Memory B cell (primary cell): ENCODE measurements at regions not wholly inside any gene's neighbourhood (a gene's known extent, or its start where the extent isn't known, plus 50 kb on each side); places are given as distances from the start of the nearest gene placed in this dataset.
"Not testable (repeated sequence)": the region's sequence is repeated elsewhere in the genome, so short reads cannot be mapped to it uniquely, and the experiment has no call there.

Experiments
- ATAC-seq: fragments of 150-1000 bp; cut with Tn5 transposase; 2 replicates; pipeline ENCODE4 v1.10.0; 2021; ENCODE audit warnings: low read depth, mild to moderate bottlenecking, moderate library complexity
- DNase-seq, 2 donors: peaks; one replicate each; pipeline ENCODE4 v3.0.0; 2022; ENCODE audit warnings: low spot score in 2 of 2
- H3K27ac Mint-ChIP-seq: one replicate; pipeline ENCODE4 v1.8.0; 2022; ENCODE audit warnings: mild to moderate bottlenecking, moderate library complexity, mixed read lengths
- H3K27me3 Mint-ChIP-seq: one replicate; pipeline ENCODE4 v1.8.0; 2022; ENCODE audit warnings: mixed read lengths
- H3K36me3 Mint-ChIP-seq: one replicate; pipeline ENCODE4 v1.8.0; 2022; ENCODE audit warnings: mild to moderate bottlenecking, mixed read lengths
- H3K4me1 Mint-ChIP-seq: one replicate; pipeline ENCODE4 v1.8.0; 2022; ENCODE audit warnings: mixed read lengths
- H3K4me3 Mint-ChIP-seq: one replicate; pipeline ENCODE4 v1.8.0; 2022; ENCODE audit warnings: mild to moderate bottlenecking, moderate library complexity, mixed read lengths
- H3K9me3 Mint-ChIP-seq: one replicate; pipeline ENCODE4 v1.8.0; 2022; ENCODE audit warnings: mixed read lengths

DNA sequence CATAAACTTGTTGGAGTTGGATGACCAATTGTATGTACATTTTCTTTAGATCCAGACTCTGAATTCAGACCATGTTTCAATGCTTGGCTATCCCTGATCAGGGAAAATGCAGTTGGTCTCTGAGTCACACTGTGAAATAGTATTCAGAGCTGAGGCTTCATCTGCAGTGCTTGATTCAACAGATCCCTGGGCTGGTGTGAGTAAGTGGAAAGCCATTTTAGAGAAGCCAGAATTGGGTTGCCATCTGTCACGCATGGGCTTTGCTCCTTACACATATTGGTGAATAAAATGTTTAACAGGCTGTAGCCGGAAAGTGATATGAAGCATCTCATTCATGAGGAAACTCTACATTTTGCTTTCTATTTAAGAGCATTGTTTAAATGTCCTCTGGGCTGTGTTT lies 50.0 kb upstream of the ACYP2 start:
- peaks cover 12% of the 10 kb centered on the region for H3K4me1 Mint-ChIP-seq
- H3K9me3 Mint-ChIP-seq = no peaks in the 10 kb centered on the region
- ATAC-seq (no peak), DNase-seq (no peak)
- no peak overlapping the region for H3K4me3 Mint-ChIP-seq
- H3K27ac Mint-ChIP-seq = no peak overlapping the region
- H3K36me3 Mint-ChIP-seq = peaks cover 7% of the 10 kb centered on the region
- H3K27me3 Mint-ChIP-seq = no peaks in the 10 kb centered on the region

DNA sequence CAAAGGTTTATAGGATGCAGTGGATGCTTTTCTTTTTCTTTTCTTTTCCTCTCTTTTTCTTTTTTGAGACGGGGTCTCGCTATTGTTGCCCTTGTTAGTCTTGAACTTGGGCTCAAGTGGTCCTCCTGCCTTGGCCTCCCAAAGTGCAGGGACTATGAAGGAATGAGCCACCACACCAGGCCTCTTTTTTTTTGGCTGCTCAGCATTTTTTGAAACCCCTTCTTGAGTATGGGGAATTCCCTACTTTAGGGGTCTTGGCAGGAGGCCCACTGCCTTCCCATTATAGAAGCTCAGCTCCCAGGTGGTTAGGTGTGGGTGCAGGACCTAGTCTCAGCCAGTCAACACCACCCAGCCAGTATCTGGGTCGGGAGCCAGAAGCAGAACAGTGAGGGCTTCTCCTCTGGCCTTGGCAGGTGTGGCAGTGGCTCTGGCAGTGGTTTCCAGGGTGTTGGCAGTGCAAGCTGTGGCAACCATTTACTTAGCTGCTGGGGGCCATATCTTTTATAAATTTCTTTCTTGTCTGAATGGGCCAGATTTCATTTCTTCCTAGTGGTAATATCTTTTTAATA lies 51.4 kb upstream of the ACYP2 start:
- H3K9me3 Mint-ChIP-seq = peaks cover 2% of the 10 kb centered on the region
- no peak for DNase-seq
- no peak overlapping the region for H3K27ac Mint-ChIP-seq
- peaks cover 11% of the 10 kb centered on the region for H3K36me3 Mint-ChIP-seq
- peaks cover 13% of the 10 kb centered on the region for H3K4me1 Mint-ChIP-seq
- no peak for ATAC-seq
- H3K27me3 Mint-ChIP-seq = no peaks in the 10 kb centered on the region
- no peak overlapping the region for H3K4me3 Mint-ChIP-seq

DNA sequence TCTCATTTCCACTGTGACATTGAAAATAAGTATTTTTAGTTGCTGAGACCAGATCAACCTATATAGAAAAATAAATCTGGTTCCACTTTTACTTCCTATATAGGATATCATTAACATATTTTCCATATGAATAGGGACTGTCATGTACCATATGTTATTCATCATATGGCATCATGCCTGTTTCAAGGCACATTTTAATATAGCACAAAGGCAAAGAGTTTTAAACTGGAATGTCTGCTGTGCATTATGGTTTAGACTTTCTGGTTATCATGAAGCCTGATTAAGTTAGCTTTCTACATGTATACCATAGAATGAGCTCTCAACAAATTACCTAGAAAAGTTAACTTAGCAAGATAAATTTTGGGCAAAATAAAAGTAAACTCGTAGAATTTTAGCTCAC lies 53.0 kb upstream of the ACYP2 start:
- Mint-ChIP-seq H3K27ac (no peak overlapping the region), H3K36me3 (peaks cover 13% of the 10 kb centered on the region)

DNA sequence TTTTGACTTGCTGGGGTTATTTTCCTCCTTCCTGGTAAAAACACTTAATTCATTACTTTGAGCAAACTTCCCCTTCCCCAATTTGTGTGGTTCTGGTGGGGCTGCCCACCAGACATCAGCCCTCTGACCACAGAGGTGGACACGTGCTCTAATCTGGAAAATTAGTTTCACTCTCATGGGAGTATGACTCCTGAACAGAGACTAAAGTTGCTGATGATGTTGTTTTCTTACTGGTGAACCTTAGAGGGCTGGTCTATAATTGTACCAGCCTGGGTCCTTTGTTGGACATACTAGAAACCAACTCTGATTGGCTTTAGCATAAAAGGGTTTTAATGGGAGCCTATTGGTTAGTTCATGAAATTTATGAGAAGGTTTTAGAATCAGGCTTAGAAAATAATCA lies 54.1 kb upstream of the ACYP2 start:
- Mint-ChIP-seq H3K36me3 (peaks cover 13% of the 10 kb centered on the region), H3K9me3 (peaks cover 2% of the 10 kb centered on the region), H3K27ac (no peak overlapping the region), H3K27me3 (no peaks in the 10 kb centered on the region), H3K4me3 (no peak overlapping the region), H3K4me1 (peaks cover 14% of the 10 kb centered on the region)
- no peak for DNase-seq
- ATAC-seq = no peak

More for the DNA sequence above, 53.0 kb upstream of the ACYP2 start:
- Mint-ChIP-seq H3K4me3 (no peak overlapping the region), H3K27me3 (no peaks in the 10 kb centered on the region), H3K9me3 (peaks cover 2% of the 10 kb centered on the region), H3K4me1 (peaks cover 14% of the 10 kb centered on the region)
- DNase-seq (no peak), ATAC-seq (no peak)

DNA sequence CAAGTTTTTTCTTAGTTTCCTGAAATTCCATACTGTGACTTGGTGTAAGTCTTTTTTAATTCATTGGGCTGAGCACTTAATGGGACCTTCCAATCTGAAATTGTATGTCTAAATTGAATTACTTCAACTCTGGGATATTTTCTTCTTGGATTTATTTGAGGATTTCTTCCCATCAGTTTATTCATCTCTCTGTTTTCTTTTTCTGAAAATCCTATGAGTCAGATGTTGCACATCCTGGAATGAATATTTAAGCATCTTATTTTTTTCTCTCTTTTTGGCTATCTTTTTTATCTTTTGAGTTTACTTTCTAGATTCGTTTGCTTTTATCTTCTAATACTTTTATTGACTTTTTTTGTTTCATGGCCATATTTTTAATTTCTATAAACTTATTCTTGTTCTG lies 55.4 kb upstream of the ACYP2 start:
- Mint-ChIP-seq H3K36me3 (peaks cover 6% of the 10 kb centered on the region), H3K27ac (no peak overlapping the region), H3K4me1 (peaks cover 14% of the 10 kb centered on the region), H3K27me3 (no peaks in the 10 kb centered on the region), H3K4me3 (no peak overlapping the region), H3K9me3 (peaks cover 2% of the 10 kb centered on the region)
- ATAC-seq (no peak), DNase-seq (no peak)

DNA sequence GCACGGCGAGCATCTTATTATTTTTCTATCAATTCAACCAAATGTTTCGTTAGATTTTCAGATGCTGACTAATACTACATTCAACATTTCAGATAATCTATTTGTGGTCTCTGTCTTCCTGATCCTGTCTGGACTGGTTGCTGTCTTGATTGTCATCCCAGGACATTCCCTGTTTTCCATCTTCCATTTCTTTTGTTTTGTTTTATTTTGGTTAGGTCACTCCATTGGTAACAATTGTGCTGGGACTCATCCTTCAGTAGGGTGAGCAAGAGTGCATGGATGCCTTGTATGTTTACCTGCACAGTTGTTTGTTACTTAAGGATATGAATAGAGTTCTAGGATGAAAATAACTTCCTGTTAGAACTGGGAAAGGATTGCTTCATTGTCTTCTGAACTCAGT lies 55.9 kb upstream of the ACYP2 start:
- DNase-seq (no peak), ATAC-seq (no peak)
- Mint-ChIP-seq H3K27me3 (no peaks in the 10 kb centered on the region), H3K4me1 (peaks cover 16% of the 10 kb centered on the region), H3K4me3 (no peak overlapping the region), H3K36me3 (peaks cover 8% of the 10 kb centered on the region), H3K9me3 (peaks cover 2% of the 10 kb centered on the region), H3K27ac (no peak overlapping the region)

DNA sequence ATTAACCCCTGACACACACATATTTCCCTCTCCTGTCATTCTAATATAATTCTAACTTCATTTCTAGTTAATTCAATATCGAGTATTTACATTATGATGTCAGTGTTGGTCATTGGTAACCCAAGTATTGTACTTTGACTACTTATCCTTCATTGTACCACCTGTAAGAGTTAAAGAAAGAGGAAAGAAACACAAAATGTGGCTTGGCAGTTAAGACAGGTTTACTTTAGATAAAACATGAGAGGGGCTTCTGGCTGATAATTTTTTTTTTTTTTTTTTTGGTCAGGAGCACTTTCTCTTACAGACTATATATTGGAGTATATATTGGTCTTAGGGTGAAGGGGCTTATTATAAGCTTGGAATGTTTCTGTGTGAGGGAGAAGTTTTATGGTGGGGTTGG lies 57.0 kb upstream of the ACYP2 start:
- no peak for ATAC-seq
- no peak for DNase-seq
- no peak overlapping the region for H3K27ac Mint-ChIP-seq
- H3K36me3 Mint-ChIP-seq = peaks cover 16% of the 10 kb centered on the region
- H3K4me3 Mint-ChIP-seq = no peak overlapping the region
- H3K9me3 Mint-ChIP-seq = peaks cover 4% of the 10 kb centered on the region
- peaks cover 15% of the 10 kb centered on the region for H3K4me1 Mint-ChIP-seq
- H3K27me3 Mint-ChIP-seq = no peaks in the 10 kb centered on the region

DNA sequence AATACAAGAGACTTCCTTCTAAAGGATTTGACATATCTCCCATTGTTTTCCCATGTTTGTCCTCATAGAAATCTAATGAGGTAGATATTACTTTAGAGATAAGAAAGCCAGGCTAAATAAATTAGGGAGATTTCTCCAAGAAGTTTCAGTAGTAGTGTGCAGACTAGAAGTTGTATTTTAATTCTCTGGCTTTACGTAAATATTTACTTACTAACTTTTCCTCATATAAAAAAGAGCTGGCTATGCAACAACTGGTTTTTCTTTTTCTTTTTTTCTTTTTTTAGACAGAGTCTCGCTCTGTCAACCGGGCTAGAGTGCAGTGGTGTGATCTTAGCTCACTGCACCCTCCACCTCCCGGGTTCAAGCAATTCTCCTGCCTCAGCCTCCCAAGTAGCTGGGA lies 60.6 kb upstream of the ACYP2 start:
- H3K9me3 Mint-ChIP-seq = peaks cover 8% of the 10 kb centered on the region
- DNase-seq = no peak
- peaks cover 29% of the 10 kb centered on the region for H3K36me3 Mint-ChIP-seq
- ATAC-seq = no peak
- no peaks in the 10 kb centered on the region for H3K27me3 Mint-ChIP-seq
- peaks cover 15% of the 10 kb centered on the region for H3K4me1 Mint-ChIP-seq
- peak overlapping the region; percentile 92 for H3K27ac Mint-ChIP-seq
- H3K4me3 Mint-ChIP-seq = no peak overlapping the region

DNA sequence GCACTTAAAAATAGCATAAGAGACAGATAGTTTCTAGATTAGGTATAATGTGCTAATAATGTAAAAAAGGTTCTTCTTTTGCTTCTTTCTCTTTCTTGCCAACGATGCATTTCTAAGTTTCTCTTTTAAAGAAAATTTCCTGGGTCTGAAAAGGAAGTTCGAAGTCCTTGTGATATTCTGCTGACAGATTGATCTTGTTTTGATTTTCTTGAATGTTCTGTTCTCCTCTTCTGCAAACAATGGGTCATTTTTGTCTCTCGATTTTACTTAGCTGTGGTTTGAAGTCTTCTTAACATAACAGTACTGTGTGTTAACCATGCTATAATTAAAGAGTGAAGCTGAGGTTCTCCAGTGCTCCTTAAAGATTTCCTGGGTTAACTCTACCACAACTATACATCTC lies 61.1 kb upstream of the ACYP2 start:
- H3K27ac Mint-ChIP-seq = peak overlapping the region; percentile 92
- H3K9me3 Mint-ChIP-seq = peaks cover 6% of the 10 kb centered on the region
- H3K27me3 Mint-ChIP-seq = no peaks in the 10 kb centered on the region
- H3K4me3 Mint-ChIP-seq = peak overlapping the region; percentile 55
- DNase-seq (no peak), ATAC-seq (no peak)
- peaks cover 26% of the 10 kb centered on the region for H3K36me3 Mint-ChIP-seq
- peaks cover 13% of the 10 kb centered on the region for H3K4me1 Mint-ChIP-seq

DNA sequence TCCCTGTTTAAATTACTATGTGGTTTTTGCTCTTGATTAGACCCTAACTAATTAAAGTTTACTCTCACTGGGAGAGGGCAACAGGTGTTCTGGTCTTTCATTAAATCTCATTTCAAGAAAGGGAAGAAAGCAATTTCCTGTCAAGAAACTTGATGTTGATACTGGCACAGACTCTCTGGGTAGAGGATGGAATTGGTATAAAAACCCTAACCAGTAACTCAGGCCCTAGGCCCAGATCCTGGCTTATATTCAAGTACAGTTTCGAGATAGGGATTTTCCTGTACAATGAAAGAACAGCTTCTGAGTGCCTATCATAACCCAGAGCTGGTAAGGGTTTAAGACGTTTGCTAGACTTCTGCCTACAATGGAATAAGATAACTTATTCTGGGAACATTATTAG lies 61.6 kb upstream of the ACYP2 start:
- no peak overlapping the region for H3K4me3 Mint-ChIP-seq
- H3K27ac Mint-ChIP-seq = peak overlapping the region; percentile 92
- H3K36me3 Mint-ChIP-seq = peaks cover 26% of the 10 kb centered on the region
- DNase-seq (no peak), ATAC-seq (no peak)
- H3K9me3 Mint-ChIP-seq = peaks cover 6% of the 10 kb centered on the region
- no peaks in the 10 kb centered on the region for H3K27me3 Mint-ChIP-seq
- H3K4me1 Mint-ChIP-seq = peaks cover 12% of the 10 kb centered on the region

DNA sequence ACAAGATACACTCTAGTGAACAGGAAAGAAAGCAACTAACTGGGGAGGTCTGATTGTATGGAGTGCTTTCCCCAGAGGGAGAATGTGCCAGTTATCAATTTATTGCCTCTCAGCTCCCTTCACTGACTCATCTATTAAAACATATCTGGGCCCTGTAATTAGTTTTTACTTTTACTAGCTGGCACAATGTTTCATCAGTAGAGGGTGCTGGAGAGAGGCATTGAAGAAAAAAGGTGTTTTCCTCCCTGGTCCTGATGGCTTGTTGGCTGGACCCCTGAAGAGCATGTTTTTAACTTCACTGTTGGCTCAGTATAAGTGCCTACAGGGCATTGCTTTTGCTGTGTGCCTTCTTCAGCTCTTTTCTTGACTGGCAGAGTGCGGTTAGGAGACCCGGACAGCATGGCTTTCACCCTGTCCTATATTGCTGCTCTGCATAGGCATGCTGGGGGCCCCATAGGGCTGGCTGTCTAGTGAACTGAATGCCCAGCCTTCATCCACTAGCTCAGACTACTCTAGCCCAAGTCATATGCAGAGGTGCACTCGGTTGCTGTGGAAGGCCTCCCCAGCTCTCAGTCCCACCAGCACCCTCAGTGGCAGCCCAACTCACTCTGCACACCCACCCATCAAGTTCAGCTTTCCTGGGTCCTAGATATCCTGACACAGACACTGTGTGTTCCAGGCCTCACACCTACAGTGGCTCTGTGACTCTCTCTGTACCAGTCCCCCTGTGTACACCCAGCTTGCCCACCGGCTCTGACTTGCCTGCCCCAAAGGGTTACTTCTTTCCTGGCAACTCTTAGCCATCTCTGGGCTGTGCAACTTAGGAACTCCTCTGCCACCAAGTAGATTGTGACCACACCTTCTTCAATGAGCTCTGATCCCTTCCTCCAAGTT lies 62.3 kb upstream of the ACYP2 start:
- ATAC-seq (no peak), DNase-seq (no peak)
- Mint-ChIP-seq H3K27ac (peak overlapping the region; percentile 92), H3K27me3 (no peaks in the 10 kb centered on the region), H3K4me3 (no peak overlapping the region), H3K9me3 (peaks cover 6% of the 10 kb centered on the region), H3K4me1 (peaks cover 13% of the 10 kb centered on the region), H3K36me3 (peaks cover 26% of the 10 kb centered on the region)

DNA sequence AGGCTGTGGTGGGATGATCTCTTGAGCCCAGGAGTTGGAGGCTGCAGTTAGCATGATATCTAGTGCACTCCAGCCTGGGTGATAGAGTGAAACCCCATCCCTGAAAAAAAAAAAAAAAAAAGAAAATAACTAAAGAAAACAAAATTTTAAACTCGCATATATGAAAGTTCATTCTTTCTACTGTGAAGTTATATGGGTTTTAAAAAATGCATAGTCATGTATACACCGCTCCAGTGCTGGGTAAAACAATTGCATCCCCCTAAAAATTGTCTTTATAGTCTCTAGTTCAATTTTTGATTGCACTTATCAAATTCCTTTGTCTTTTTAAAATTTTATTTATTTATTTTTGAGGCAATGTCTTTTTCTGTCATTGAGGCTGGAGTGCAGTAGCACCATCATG lies 65.0 kb upstream of the ACYP2 start:
- ATAC-seq = no peak
- Mint-ChIP-seq H3K9me3 (peaks cover 6% of the 10 kb centered on the region), H3K4me1 (peaks cover 12% of the 10 kb centered on the region), H3K4me3 (no peak overlapping the region), H3K27ac (no peak overlapping the region), H3K27me3 (no peaks in the 10 kb centered on the region), H3K36me3 (peaks cover 25% of the 10 kb centered on the region)
- DNase-seq = no peak

DNA sequence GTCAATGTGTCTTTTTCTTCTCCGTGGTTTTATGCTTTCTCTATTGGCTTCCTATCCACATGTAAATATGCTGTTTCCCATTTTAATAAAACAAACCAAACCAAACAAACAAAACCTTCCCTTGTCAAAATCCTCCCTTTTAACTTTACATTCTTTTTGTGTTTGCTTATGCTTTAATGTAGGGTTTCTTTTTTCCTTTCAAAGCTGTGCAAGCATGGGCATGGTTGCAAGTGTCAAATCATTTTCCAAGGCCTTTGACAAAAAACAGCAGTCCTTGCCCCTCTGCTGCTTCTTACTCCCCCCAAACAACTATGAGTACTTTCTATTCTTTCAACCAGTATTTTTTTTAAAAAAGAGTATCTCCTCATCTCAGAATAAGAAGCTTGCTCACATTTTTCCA lies 66.0 kb upstream of the ACYP2 start:
- H3K27me3 Mint-ChIP-seq = no peaks in the 10 kb centered on the region
- H3K4me1 Mint-ChIP-seq = peaks cover 9% of the 10 kb centered on the region
- H3K4me3 Mint-ChIP-seq = no peak overlapping the region
- ATAC-seq = no peak
- peaks cover 10% of the 10 kb centered on the region for H3K9me3 Mint-ChIP-seq
- H3K36me3 Mint-ChIP-seq = peaks cover 27% of the 10 kb centered on the region
- no peak overlapping the region for H3K27ac Mint-ChIP-seq
- no peak for DNase-seq

DNA sequence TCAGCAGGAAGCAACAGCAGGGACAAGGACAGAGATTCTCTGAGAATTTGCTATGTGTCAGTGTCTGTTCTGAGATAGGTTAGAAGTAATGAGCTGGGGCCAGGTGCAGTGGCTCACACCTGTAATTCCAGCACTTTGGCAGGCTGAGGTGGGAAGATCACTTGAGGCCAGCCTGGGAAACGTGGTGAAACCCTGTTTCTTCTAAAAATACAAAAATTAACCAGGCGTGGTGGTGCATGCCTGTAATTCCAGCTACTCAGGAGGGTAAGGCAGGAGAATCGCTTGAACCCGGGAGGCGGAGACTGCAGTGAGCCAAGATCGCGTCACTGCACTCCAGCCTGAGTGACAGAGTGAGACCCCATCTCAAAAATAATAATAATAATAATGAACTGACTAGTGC lies 66.5 kb upstream of the ACYP2 start:
- H3K36me3 Mint-ChIP-seq = peaks cover 24% of the 10 kb centered on the region
- H3K27me3 Mint-ChIP-seq, H3K4me3 Mint-ChIP-seq, H3K9me3 Mint-ChIP-seq, DNase-seq, H3K4me1 Mint-ChIP-seq, H3K27ac Mint-ChIP-seq, ATAC-seq: not testable (repeated sequence)
